SK-N-MC (cell line): ENCODE measurements at regions not wholly inside any gene's neighbourhood (a gene's known extent, or its start where the extent isn't known, plus 50 kb on each side); places are given as distances from the start of the nearest gene placed in this dataset.

Experiments
- EZH2 ChIP-seq: fragments of 200-600 bp; sonication (generic); IDR thresholded peaks from one replicate; pipeline ENCODE4 v1.6.1; 2017; ENCODE audit warnings: antibody characterized with exemption
- FOXP2 ChIP-seq: optimal IDR thresholded peaks from 2 replicates; pipeline ENCODE3; 2011; ENCODE audit warnings: mild to moderate bottlenecking, moderate library complexity; ENCODE audit not compliant: insufficient read depth; ENCODE audit errors: extremely low read length, control extremely low read depth
- POLR2AphosphoS5 ChIP-seq: IDR thresholded peaks from 2 replicates; pipeline ENCODE4 v1.6.1; 2012; ENCODE audit warnings: mild to moderate bottlenecking, low read depth, low read length, borderline replicate concordance

GRCh38 chr17:31743797-31744196 is 115.2 kb downstream of the COPRS start:
- TF ChIP-seq POLR2AphosphoS5, result no peak
- TF ChIP-seq EZH2, result no peak
- TF ChIP-seq FOXP2, result no peak
